GM21825 (cell line): ENCODE measurements at regions not wholly inside any gene's neighbourhood (a gene's known extent, or its start where the extent isn't known, plus 50 kb on each side); places are given as distances from the start of the nearest gene placed in this dataset.

Experiments used
- ATAC-seq: cut with Tn5 transposase; IDR thresholded peaks from one replicate; pipeline ENCODE4 v1.9.1; 2021; ENCODE audit warnings: mild to moderate bottlenecking, moderate library complexity; ENCODE audit not compliant: unreplicated experiment

- ATAC-seq = no peak
Observed at GRCh38 chr3:99376926-99377325, 261.5 kb upstream of the COL8A1 start.

- ATAC-seq = no peak
Observed at GRCh38 chr3:99373846-99374210, 264.6 kb upstream of the COL8A1 start.

DNA sequence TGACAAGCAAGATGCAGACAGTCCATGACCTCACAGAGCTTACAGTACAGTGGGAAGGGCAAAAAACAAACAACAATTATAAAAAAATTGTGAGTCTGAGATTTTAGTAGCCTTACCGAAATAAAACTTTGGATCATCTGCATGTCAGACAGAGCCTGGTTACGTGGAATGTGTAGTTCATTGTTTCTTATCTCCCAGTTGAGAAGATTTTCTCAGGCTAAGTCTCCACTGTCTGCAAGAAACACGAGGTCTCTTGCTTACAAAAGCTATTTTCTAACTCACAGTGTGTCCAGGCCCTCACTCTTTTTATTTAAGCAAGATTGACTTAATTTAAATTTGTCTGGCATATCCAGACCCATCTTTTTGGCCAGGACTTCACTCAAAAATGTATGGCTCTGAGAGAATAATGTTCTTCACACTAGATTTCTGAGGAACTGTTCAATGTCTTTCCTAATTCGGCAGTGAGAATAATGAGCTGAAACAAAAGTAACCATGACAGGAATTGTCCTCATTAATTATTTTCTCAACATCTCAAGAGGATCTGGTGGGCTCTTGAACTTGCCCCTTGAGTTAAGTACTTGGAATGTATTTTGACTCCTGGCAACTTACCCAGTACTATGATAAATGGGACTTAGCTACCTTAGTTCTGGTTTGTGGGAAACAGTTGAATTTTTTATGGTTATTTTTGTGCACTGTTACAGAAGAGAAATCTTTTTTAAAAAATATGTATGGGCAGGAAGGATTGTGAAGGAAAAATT is 265.1 kb upstream of the COL8A1 start:
- no peak for ATAC-seq

DNA sequence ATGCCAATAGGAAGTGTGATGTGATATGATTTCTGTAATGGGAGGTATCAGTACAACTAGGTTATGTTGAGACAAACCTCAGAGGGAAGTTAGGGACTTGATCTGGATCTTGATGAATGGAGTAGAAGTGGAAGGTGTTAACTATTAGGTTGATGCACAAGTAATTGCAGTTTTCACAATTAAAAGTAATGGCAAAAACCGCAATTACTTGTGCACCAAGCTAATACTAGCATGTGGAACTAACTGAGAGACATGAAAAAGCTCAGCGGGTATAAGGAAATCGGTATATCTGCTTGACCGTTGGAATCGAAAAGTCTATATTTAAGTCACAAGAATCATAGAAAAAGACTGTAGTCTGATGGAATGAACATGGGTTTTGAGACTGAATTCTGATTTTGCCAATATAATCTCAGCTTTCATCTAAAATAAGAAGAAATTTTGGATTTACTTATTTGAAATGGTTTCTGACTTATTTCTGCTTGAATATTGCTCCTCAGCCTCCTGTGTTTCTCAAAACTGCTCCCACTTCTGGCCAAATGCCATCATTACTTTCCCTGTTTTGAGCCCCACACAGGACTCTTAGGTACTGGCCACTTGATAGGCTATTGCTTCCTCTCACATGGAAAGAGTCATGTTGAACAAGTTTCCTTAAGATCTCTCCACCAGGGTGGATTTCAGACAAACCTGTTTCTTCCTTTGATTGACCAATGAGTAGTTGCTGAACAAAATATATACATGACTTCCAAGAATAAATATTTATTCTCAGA is 271.5 kb upstream of the COL8A1 start:
- ATAC-seq = no peak

DNA sequence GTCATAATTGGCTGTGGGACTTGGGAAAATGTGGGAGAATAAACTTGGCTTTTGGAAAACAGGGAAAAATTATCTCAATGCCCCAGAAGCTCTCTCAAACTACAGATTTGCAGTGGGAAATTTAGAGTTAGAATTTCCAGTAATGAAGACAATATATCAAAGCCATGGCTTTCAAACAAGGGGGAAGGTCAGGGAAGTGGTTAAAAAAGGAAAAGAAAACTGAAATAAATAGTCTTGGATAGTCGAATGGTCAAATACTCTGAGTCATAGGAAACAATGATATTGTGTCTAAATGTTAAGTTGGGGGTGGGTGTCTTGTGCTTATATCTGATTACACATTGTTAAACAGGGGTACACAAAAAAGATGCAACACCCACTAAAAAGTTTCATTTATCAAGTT is 272.4 kb upstream of the COL8A1 start:
- ATAC-seq = no peak

- no peak for ATAC-seq
Observed at GRCh38 chr3:99365396-99365795, 273.0 kb upstream of the COL8A1 start.

DNA sequence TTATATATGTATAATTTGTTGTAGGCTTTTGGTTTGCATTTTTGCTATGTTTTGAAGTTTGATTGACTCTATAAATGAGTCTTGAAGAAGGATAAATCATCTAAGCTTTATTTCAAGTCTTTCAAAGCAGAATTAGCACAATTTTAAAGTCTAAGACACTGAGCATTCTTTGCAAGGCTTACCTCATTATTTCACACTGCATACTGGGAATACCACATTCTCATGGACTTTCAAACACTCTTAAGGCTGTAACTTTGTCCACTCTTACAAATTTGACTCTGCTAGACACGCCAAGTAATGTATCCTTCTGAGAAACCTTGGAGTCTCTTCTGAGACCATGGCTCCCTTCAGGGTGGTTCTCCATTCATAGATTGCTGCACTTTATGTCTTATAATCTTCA is 281.3 kb upstream of the COL8A1 start:
- no peak for ATAC-seq

DNA sequence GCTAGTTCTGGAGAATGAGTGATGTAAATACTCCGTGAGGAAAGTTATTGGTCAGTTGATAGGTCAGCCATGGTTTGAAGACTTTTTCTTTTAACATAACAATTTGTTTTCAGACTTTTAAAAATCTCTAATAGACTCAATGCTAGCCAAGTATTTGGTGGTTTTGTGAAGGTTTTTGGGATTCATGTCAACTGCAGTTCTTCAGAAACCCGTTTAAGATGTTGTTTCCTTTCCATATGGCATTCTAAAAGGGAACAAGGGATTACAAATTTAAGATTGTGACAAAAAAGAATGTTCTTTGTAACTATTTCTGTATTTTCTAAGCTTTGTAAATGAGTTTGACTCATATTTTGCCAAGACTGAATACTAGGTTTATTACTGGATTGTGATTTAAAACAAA is 281.7 kb upstream of the COL8A1 start:
- no peak for ATAC-seq

DNA sequence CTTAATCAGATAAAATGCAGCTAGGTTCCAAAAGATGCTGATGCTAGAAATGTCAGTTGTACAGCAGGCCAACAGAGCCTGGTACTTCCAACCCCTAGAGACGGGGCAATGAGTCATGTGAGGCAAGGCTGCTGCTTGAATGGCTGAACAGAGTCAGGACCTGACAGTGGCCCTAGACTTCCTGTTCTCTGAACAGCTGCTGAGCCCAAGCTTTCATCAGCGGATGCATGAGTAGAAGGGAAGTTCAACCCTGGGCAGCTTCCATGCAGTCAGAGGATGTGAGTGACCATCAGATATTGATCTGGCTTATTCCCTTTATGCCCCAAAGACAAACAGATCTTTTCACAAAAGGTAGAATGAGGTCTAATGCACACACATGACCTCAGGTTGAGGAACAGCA is 282.9 kb upstream of the COL8A1 start:
- ATAC-seq = no peak

GRCh38 chr3:99352811-99353210 is 285.6 kb upstream of the COL8A1 start:
- ATAC-seq = no peak

DNA sequence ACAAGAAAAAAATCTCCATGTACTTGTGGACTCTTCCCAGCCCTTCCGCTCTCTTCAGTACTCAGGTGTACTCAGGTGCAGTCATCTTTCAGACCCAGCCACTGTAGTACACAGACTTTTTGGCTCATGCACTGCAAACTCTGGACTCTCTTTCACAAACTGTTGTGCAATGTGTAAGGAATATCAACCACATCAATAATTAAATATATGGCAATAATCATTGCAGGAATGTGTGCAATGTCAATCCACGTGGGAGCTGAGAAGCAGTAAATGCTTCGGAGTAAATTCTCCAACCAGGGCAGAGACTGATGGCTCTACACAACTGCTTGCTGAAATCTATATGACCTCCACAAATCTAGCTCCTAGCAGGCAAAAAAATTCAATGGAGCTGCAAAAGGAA is 287.3 kb upstream of the COL8A1 start:
- no peak for ATAC-seq

GRCh38 chr3:99348451-99348850 is 289.9 kb upstream of the COL8A1 start:
- ATAC-seq = no peak

DNA sequence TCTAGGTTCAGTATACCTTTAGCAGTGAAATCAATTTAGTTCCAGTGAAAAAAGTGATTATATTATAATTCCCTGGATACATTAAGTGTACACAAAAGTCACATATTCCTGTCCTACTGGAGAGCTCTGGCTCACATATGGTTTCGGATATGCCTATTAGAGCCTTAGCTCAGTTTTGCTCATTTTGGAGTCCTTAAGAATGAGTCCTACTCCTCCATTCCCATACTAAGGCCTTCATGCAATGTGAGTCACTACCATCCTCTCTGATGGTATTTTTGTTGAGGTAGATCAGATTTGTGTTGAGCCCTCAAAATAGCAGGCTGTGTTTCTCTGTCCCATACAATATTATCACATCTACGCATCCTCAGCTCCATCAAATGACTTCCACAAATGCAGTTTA is 294.2 kb upstream of the COL8A1 start:
- ATAC-seq = no peak

DNA sequence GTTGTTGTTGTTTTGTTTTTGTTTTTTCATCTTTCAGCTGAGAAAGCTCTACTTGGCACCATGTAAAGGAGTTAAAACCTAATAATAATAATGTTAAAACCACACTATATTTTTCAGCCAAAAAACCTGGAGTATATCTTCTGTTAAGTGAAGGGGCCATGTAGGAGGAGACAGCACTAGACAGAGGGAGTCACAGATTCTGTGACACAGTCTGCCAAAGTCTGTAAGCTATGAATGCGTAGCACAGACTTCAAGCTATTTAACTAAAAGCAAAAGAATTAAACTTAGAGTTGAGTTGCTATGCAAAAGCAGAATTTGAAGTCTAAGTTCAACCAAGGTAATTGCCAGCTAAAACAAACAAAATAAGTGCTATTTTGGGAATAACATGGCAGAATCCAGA is 296.0 kb upstream of the COL8A1 start:
- ATAC-seq = no peak

DNA sequence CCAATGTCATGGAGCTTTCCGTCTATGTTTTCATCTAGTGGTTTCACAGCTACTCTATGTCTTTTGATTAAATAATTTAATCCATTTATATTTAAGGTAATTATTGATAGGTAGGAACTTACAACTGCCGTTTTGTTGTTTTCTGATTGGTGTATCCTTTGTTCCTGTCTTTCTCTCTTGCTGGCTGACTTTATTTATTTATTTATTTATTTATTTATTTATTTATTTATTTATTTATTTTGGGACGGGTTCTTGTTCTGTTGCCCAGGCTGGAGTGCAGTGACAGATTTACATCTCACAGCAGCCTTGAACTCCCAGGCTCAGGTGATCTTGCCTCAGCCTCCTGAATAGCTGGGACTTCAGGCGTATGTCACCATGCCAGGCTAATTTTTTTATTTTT is 299.2 kb upstream of the COL8A1 start:
- no peak for ATAC-seq

DNA sequence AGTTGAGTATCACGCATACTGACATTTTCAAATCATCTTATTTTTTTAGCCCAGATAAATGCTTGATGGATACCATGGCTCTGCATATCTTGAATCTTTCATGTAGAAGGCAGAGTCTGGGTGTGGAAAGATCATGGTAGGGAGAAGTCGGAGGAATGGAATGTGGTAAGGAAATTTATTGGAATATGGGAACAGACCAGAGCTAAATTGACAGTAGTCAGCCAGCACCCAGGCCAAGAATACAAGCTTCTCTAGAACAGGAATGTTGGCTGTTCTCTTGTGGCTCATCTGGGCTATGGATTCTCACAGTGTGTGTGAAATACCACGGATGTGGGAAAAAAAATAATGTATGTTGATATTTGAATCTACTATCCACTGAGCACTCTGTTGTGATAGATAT is 305.7 kb upstream of the COL8A1 start:
- ATAC-seq = no peak

GRCh38 chr3:99332276-99332675 is 306.1 kb upstream of the COL8A1 start:
- ATAC-seq = no peak

DNA sequence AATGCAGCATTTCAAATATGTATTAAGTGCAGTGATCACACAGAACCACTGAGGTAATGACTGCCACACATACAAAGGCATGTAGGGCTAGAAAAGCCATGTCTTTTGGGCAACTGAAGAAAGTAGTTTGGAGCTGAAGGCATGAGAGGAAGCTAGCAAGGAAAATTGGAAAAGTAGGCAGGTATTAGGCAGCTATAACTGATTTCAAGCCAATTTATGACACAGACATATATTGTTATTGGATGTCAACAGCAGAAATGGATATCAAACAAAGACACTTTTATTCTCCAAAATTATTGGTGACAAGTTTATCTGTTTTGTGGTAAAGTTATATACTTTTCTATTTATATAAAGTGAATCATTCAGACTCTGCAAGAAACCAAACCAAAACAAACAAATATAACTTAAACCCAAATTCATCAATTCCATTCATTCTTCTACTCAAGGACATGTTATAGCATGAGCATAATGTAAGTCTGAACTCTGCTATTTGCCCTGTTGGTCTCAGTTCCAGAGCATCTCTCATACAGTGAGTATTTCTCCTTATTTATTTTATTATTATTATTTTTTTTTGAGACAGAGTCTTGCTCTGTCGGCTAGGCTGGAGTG is 307.4 kb upstream of the COL8A1 start:
- no peak for ATAC-seq

DNA sequence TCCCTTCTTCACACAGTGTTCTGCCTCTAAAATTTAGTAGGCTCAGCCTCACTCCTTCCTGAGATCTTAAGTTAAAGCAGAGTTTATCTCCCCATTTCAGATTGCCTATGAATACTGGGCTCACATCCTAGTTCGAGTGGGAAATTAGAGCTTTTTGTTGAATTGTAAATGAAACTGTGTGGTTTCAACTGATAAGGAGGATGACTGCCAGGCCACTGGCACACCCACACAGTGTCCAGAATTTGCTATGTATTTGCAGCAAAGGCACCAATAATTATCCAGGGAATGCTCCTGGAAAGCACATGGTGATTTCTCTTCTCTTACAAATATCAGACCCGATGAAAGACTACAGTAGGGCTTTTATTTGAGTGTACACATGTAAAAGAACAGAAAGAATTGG is 308.1 kb upstream of the COL8A1 start:
- no peak for ATAC-seq

DNA sequence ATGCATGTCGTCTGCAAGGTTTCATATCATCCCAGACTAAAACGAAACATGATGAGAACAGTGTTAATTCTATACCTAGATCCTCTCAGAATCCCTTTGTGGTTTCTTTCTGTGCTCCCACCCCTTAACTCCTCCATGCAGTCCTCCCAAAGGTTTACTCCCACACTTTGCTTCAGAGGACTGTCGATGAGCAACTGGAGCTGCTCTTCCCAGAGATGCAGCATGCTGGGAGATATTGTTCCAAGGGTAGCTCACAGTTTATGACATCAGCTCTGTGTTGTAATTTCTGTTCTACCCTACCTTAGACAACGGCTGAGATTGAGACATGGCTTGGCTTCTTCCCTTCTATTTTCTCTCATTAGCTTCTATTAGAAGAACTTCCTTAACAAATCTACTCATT is 313.0 kb upstream of the COL8A1 start:
- no peak for ATAC-seq

DNA sequence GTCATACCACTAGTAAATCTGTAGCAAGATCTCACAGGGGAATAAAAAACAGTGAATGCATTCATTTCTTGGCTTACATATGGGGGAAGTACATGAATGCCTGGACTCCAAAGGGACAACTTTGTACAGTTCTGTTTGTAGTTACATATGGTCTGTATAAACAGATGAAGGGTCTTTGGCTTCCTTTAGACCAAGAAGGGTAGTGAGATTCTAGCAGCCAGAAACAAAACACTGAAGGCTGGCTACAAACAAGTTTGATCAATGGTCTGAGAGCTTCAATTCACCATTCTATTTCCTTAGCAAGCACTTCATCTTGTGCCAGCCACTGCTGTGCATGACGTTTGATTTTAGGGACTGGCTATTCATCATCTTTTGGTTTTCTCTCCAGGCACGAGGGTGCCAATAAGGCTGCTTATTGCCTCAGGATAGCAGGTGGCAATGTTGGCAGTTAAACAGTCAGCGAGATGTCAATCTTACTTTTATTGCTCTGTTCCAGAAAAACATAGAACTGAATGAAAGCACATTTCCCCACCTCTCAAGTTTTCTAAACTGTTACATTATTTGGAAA is 313.7 kb upstream of the COL8A1 start:
- ATAC-seq = no peak

DNA sequence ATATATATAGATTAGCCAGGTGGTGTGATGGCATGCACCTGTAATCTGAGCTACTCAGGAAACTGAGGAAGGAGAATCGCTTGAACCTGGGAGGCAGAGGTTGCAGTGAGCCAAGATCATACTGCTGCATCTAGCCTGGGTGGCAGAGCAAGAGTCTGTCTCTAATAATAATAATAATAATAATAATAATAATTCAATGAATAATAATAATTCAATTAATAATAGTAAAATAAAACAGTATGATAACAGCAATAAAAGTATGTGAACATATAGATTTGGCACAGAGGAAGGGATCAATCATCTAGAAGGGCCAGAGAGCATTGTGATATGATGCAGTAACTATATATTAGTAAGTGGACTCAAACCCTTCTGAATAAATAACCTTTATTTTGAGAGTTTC is 314.5 kb upstream of the COL8A1 start:
- no peak for ATAC-seq
